PC-9 (cell line): ENCODE measurements at regions not wholly inside any gene's neighbourhood (a gene's known extent, or its start where the extent isn't known, plus 50 kb on each side); places are given as distances from the start of the nearest gene placed in this dataset.

Source experiments
- BruUV-seq: library from RNA; stranded (reverse); fragments of 400-500 nt; replicated peaks from 2 replicates; lab custom pipeline; 2021; lab: Mats Ljungman, UMichigan
- CTCF ChIA-PET: fragments of 300-600 bp; sonication (Branson Sonifier 250); formaldehyde crosslinking; loops from one replicate; lab custom pipeline; 2022; ENCODE audit warnings: antibody characterized with exemption; lab: Charles Lee
- POLR2A ChIA-PET: fragments of 300-600 bp; sonication (Branson Sonifier 250); formaldehyde crosslinking; loops from one replicate; lab custom pipeline; 2022; ENCODE audit warnings: antibody characterized with exemption; ENCODE audit not compliant: unreplicated experiment; lab: Charles Lee
- DNase-seq, 2 experiments: peaks; one replicate each; pipeline versions ENCODE4 v3.0.0 to v3.0.0-alpha.2; 2015 to 2022; ENCODE audit warnings: mixed read lengths in 1 of 2
- H2AFZ ChIP-seq: fragments of 200-600 bp; sonication (generic); 2 replicates; pipeline ENCODE4 v1.8.1; 2017; ENCODE audit warnings: antibody characterized with exemption
- H3F3A ChIP-seq: fragments of 200-600 bp; sonication (generic); 2 replicates; pipeline ENCODE4 v1.8.1; 2017; ENCODE audit warnings: antibody characterized with exemption, mild to moderate bottlenecking, low read depth; ENCODE audit not compliant: insufficient read depth
- H3K27ac ChIP-seq: fragments of 200-600 bp; sonication (generic); 2 replicates; pipeline ENCODE4 v1.6.1; 2016; ENCODE audit warnings: mixed run types
- H3K27me3 ChIP-seq: fragments of 200-600 bp; sonication (generic); 2 replicates; pipeline ENCODE4 v1.6.1; 2016; ENCODE audit warnings: low read depth, mixed run types; ENCODE audit not compliant: insufficient read depth
- H3K36me3 ChIP-seq: fragments of 200-600 bp; sonication (generic); 2 replicates; pipeline ENCODE4 v1.6.1; 2016; ENCODE audit warnings: low read depth, mixed run types
- H3K4me1 ChIP-seq: fragments of 200-600 bp; sonication (generic); replicated peaks from 2 replicates; pipeline ENCODE4 v1.6.1; 2016; ENCODE audit warnings: mixed run types; ENCODE audit not compliant: insufficient read depth
- H3K4me2 ChIP-seq: fragments of 200-600 bp; sonication (generic); 2 replicates; pipeline ENCODE4 v1.6.1; 2017; ENCODE audit warnings: mixed run types
- H3K4me3 ChIP-seq: fragments of 200-600 bp; sonication (generic); 2 replicates; pipeline ENCODE4 v1.6.1; 2016; ENCODE audit warnings: mixed run types
- H3K79me2 ChIP-seq: fragments of 200-600 bp; sonication (generic); 2 replicates; pipeline ENCODE4 v1.6.1; 2017; ENCODE audit warnings: low read depth, mixed run types
- H3K9me2 ChIP-seq: fragments of 200-600 bp; sonication (generic); 2 replicates; pipeline ENCODE4 v1.8.1; 2017; ENCODE audit warnings: mild to moderate bottlenecking; ENCODE audit not compliant: insufficient read depth
- H3K9me3 ChIP-seq: fragments of 200-600 bp; sonication (generic); 2 replicates; pipeline ENCODE4 v1.8.1; 2016; ENCODE audit warnings: low read depth; ENCODE audit not compliant: insufficient read depth
- H4K20me1 ChIP-seq: fragments of 200-600 bp; sonication (generic); 2 replicates; pipeline ENCODE4 v1.8.1; 2017; ENCODE audit not compliant: insufficient read depth
- CTCF ChIP-seq: fragments of 200-600 bp; sonication (generic); conservative IDR thresholded peaks from 2 replicates; pipeline ENCODE4 v1.6.1; 2017; ENCODE audit warnings: mixed run types, antibody characterized with exemption, mild to moderate bottlenecking, moderate library complexity
- EZH2 ChIP-seq: fragments of 200-600 bp; sonication (generic); IDR thresholded peaks from 2 replicates; pipeline ENCODE4 v1.8.0; 2017; ENCODE audit warnings: antibody characterized with exemption, low read depth
- intact Hi-C: fragments of 100-400 bp; cut with micrococcal nuclease; formaldehyde crosslinking; loops from one replicate; pipeline ENCODE4 v1.10.0; 2022; ENCODE audit not compliant: unreplicated experiment

- CTCF ChIA-PET = no interaction called here
- DNase-seq = no peak
- Histone ChIP-seq H4K20me1 (no peaks in the 10 kb centered on the region), H3K27me3 (no peaks in the 10 kb centered on the region), H3K9me3 (peaks cover 17% of the 10 kb centered on the region), H3K27ac (no peak overlapping the region), H3K9me2 (no peaks in the 10 kb centered on the region), H3F3A (no peaks in the 10 kb centered on the region), H3K4me3 (no peak overlapping the region), H3K4me1 (no peaks in the 10 kb centered on the region), H3K4me2 (no peak overlapping the region), H2AFZ (no peak overlapping the region), H3K79me2 (no peaks in the 10 kb centered on the region), H3K36me3 (no peaks in the 10 kb centered on the region)
- intact Hi-C loops = no loop called here
- BruUV-seq = no TSS peak
- no peak for TF ChIP-seq CTCF
- TF ChIP-seq EZH2 = no peak
- POLR2A ChIA-PET = no interaction called here
Measured at GRCh38 chr3:27616031-27616430, 106.1 kb downstream of the EOMES start.

- Histone ChIP-seq H2AFZ (no peak overlapping the region), H3K4me2 (no peak overlapping the region), H3K27ac (no peak overlapping the region), H3K4me1 (no peaks in the 10 kb centered on the region), H3K4me3 (no peak overlapping the region), H3F3A (no peaks in the 10 kb centered on the region), H4K20me1 (no peaks in the 10 kb centered on the region), H3K9me3 (peaks cover 17% of the 10 kb centered on the region), H3K36me3 (no peaks in the 10 kb centered on the region), H3K79me2 (no peaks in the 10 kb centered on the region), H3K27me3 (no peaks in the 10 kb centered on the region), H3K9me2 (no peaks in the 10 kb centered on the region)
- DNase-seq = no peak
- TF ChIP-seq CTCF = no peak
- TF ChIP-seq EZH2 = no peak
- ChIA-PET POLR2A (no interaction called here), CTCF (interaction anchor here (0.6 kb wide), 1 partner anchor 108 kb away, joined by 3 read pairs; no protein-coding TSS in a partner anchor)
- intact Hi-C loops = no loop called here
- BruUV-seq = no TSS peak
Measured at GRCh38 chr3:27615555-27615954, 106.6 kb downstream of the EOMES start.

- Histone ChIP-seq H3K27ac (no peak overlapping the region), H3K4me3 (no peak overlapping the region), H3K4me2 (no peak overlapping the region), H3K9me2 (no peaks in the 10 kb centered on the region), H2AFZ (no peak overlapping the region), H3K9me3 (peaks cover 17% of the 10 kb centered on the region), H3K4me1 (no peaks in the 10 kb centered on the region), H3K27me3 (no peaks in the 10 kb centered on the region), H4K20me1 (no peaks in the 10 kb centered on the region), H3K36me3 (no peaks in the 10 kb centered on the region), H3F3A (no peaks in the 10 kb centered on the region), H3K79me2 (no peaks in the 10 kb centered on the region)
- intact Hi-C loops = no loop called here
- no peak for TF ChIP-seq CTCF
- no peak for TF ChIP-seq EZH2
- BruUV-seq = no TSS peak
- ChIA-PET CTCF (no interaction called here), POLR2A (no interaction called here)
- no peak for DNase-seq
Measured at GRCh38 chr3:27614592-27614991, 107.5 kb downstream of the EOMES start.
